ENCODE measurements at regions not wholly inside any gene's neighbourhood (a gene's known extent, or its start where the extent isn't known, plus 50 kb on each side); places are given as distances from the start of the nearest gene placed in this dataset.

DNA sequence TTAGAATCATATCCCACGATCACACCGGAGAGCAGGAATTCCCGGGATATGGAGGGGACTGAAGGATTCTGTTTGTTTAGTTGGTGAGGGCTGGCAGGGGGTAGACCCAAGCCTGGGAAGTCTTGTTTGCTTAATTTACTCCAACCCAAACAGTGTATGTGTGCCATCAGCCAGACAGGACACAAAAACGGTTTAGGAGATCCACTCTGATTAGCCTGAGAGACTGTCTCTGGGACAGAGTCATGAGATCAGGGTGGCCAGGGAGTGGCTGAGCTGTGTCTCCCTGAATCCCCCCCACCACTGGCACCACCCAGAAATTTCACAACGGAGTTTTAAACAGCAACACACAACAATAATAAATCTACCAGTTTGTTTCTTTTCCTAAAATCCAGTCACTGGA lies 127.0 kb downstream of the RBFOX3 start:
- peak; percentile 48 for DNase-seq (ENCODE audit: low read depth)
- H3K4me3 ChIP-seq (ENCODE audit: low read depth, low read length), result no peak overlapping the region
- no peak for TF ChIP-seq CTCF (IDR thresholded peaks at IDR 0.05; ENCODE audit: control insufficient read depth, extremely low read depth, insufficient read depth)

- no peak for DNase-seq (ENCODE audit: low read depth)
- H3K4me3 ChIP-seq (ENCODE audit: low read depth, low read length), result no peak overlapping the region
- no peak for TF ChIP-seq CTCF (IDR thresholded peaks at IDR 0.05; ENCODE audit: control insufficient read depth, extremely low read depth, insufficient read depth)
Observed at GRCh38 chr17:79482727-79483521, 127.9 kb downstream of the RBFOX3 start.

DNA sequence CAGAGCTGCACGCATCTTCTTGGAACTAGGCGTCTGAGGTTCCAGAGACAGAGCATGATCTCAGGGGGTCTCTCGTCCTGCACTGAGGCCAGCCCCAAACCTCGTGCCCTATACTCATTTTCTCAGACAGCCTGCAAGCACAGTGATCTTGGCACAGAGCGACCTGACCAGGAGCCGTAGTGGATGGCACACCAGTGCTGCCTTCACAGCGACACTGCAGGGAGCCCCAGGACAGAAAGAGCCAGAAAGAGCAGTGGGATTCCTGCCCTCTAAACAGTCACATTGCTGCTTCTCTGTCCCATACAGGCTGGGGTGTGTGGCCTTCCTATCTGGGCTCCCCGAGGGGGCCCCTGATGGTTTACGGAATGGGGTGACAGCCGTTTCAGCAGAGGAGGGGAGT lies 131.0 kb downstream of the RBFOX3 start:
- no peak for DNase-seq (ENCODE audit: low read depth)
- TF ChIP-seq CTCF (IDR thresholded peaks at IDR 0.05; ENCODE audit: control insufficient read depth, extremely low read depth, insufficient read depth), result no peak
- H3K4me3 ChIP-seq (ENCODE audit: low read depth, low read length), result no peak overlapping the region

DNA sequence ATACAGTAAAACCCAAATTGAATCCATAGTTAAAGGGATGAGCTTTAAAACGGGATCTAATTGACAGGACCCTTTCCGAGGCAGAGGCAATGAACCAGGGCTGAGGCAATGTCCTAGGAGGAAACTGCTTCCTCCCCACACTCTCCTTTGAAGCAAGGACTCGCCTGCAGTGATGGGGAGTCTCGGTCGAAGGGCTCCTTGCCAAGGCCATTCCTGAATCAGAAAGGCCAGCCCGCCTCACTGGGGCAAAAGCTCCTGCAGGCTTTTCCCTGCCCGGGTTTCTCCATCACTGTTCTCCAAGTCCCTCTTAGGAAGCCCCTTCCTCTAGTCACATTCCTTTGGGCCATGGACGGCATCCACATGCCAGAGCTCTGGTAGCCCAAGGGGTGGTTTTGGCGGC lies 132.0 kb downstream of the RBFOX3 start:
- H3K4me3 ChIP-seq (ENCODE audit: low read depth, low read length), result no peak overlapping the region
- no peak for TF ChIP-seq CTCF (IDR thresholded peaks at IDR 0.05; ENCODE audit: control insufficient read depth, extremely low read depth, insufficient read depth)
- no peak for DNase-seq (ENCODE audit: low read depth)

GRCh38 chr17:79478051-79478461 lies 132.8 kb downstream of the RBFOX3 start:
- H3K4me3 ChIP-seq (ENCODE audit: low read depth, low read length), result no peak overlapping the region
- TF ChIP-seq CTCF (IDR thresholded peaks at IDR 0.05; ENCODE audit: control insufficient read depth, extremely low read depth, insufficient read depth), result no peak
- DNase-seq (ENCODE audit: low read depth), result no peak

DNA sequence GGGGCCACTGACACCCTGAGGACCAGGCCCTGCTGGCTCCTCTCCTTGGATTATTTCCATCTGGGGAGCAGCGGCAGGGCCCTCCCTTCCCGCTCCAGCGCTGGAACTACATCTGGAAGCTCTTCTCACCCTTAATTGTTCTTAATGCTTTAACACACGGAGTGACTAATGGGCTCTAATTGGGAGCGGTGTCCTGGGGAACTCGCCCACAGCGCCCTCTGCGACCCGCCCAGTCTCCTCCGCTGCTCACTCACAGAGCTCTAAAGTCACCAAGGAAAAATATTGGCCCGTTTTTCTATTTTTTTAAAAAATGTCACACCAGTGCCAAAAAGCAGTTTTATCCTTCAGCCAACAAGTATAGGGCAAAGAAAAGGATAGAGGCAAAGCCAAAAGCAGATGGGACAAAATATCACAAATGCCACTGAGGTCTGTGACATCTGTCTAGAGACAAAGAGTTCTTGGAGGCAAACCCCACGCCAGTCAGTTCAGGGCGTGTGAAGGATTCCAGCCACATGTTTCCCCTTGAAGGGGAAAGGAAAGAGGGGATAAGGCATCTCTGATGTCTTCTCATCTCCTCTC lies 134.7 kb downstream of the RBFOX3 start:
- no peak for DNase-seq (ENCODE audit: low read depth)
- no peak for TF ChIP-seq CTCF (IDR thresholded peaks at IDR 0.05; ENCODE audit: control insufficient read depth, extremely low read depth, insufficient read depth)
- H3K4me3 ChIP-seq (ENCODE audit: low read depth, low read length), result no peak overlapping the region

Data from LNCaP clone FGC (cell line).